Endothelial cell of umbilical vein (primary cell): ENCODE measurements at regions not wholly inside any gene's neighbourhood (a gene's known extent, or its start where the extent isn't known, plus 50 kb on each side); places are given as distances from the start of the nearest gene placed in this dataset.

Experiments
- BruUV-seq: library from RNA; stranded (reverse); fragments of 400-500 nt; replicated peaks from 2 replicates; lab custom pipeline; 2021; lab: Mats Ljungman, UMichigan
- CTCF ChIA-PET: fragments of 300-600, 350-600 bp; sonication (Branson Sonifier 250); formaldehyde crosslinking; loops from one replicate; lab custom pipeline; 2021; ENCODE audit warnings: antibody characterized with exemption, inconsistent platforms; lab: Charles Lee
- POLR2A ChIA-PET: fragments of 300-600, 350-600 bp; sonication (Branson Sonifier 250); formaldehyde crosslinking; loops from one replicate; lab custom pipeline; 2021; ENCODE audit warnings: antibody characterized with exemption, inconsistent platforms; lab: Charles Lee
- DNase-seq: peaks from one replicate; pipeline ENCODE4 v3.0.0-alpha.2; 2011; ENCODE audit warnings: low read depth, low spot score
- FAIRE-seq: peaks from 2 replicates; lab custom pipeline; 2011; peaks lifted over from hg19 to GRCh38; lab: Jason Lieb, UNC
- H2AFZ ChIP-seq: 2 replicates; pipeline ENCODE4 v1.6.0; 2012; ENCODE audit warnings: low read depth, low read length, control low read depth, inconsistent platforms
- H3K27ac ChIP-seq: 2 replicates; pipeline ENCODE4 v1.5.1; 2011; ENCODE audit warnings: low read depth, mild to moderate bottlenecking, control low read depth, low read length, moderate library complexity; ENCODE audit not compliant: insufficient read depth
- H3K27me3 ChIP-seq, 2 experiments: 2 replicates each; pipeline versions ENCODE4 v1.6.0 to v1.6.1; 2011; ENCODE audit warnings: low read length in 2 of 2, mixed read lengths in 1 of 2; ENCODE audit not compliant: control insufficient read depth in 2 of 2, insufficient read depth in 2 of 2
- H3K36me3 ChIP-seq, 2 experiments: 2 replicates in 1 of 2; 3 replicates in 1 of 2; pipeline ENCODE4 v1.5.1; 2011; ENCODE audit warnings: low read length in 2 of 2, mild to moderate bottlenecking in 1 of 2, moderate library complexity in 1 of 2; ENCODE audit not compliant: control insufficient read depth in 2 of 2, insufficient read depth in 2 of 2; ENCODE audit errors: extremely low read depth in 1 of 2
- H3K4me1 ChIP-seq: 3 replicates; pipeline ENCODE4 v1.5.1; 2011; ENCODE audit warnings: mild to moderate bottlenecking, low read length; ENCODE audit not compliant: control insufficient read depth, insufficient read depth; ENCODE audit errors: extremely low read depth
- H3K4me2 ChIP-seq: 2 replicates; pipeline ENCODE4 v1.6.1; 2011; ENCODE audit warnings: low read length, control low read depth, mixed read lengths; ENCODE audit not compliant: insufficient read depth
- H3K4me3 ChIP-seq, 3 experiments: fragments of 200-600 bp in 1 of 3; sonication (generic), shearing (Covaris generic) in 1 of 3; replicated peaks in 1 of 3; 2 replicates each; pipeline ENCODE4 v1.5.1; 2011 to 2016; ENCODE audit warnings: control low read depth in 3 of 3, low read length in 3 of 3, mild to moderate bottlenecking in 2 of 3, inconsistent platforms in 1 of 3, low read depth in 1 of 3, moderate library complexity in 1 of 3; ENCODE audit not compliant: insufficient read depth in 1 of 3
- H3K79me2 ChIP-seq: 2 replicates; pipeline ENCODE4 v1.6.0; 2012; ENCODE audit warnings: low read length, inconsistent platforms; ENCODE audit not compliant: control insufficient read depth, insufficient read depth
- H3K9ac ChIP-seq: replicated peaks from 2 replicates; pipeline ENCODE3; 2011; ENCODE audit warnings: low read length, control low read depth; ENCODE audit not compliant: insufficient read depth; ENCODE audit errors: extremely low read depth
- H3K9me1 ChIP-seq: replicated peaks from 3 replicates; pipeline ENCODE4 v1.6.0; 2011; ENCODE audit warnings: mild to moderate bottlenecking, low read length; ENCODE audit not compliant: control insufficient read depth, insufficient read depth; ENCODE audit errors: extremely low read depth
- H3K9me3 ChIP-seq: replicated peaks from 2 replicates; pipeline ENCODE4 v1.5.1; 2012; ENCODE audit warnings: low read length, inconsistent platforms; ENCODE audit not compliant: control insufficient read depth, insufficient read depth
- H4K20me1 ChIP-seq: replicated peaks from 2 replicates; pipeline ENCODE3; 2011; ENCODE audit warnings: mild to moderate bottlenecking, low read length; ENCODE audit not compliant: control insufficient read depth, insufficient read depth; ENCODE audit errors: extremely low read depth
- EZH2 ChIP-seq: IDR thresholded peaks from 2 replicates; pipeline ENCODE4 v1.6.1; 2012; ENCODE audit warnings: borderline replicate concordance, low read depth, mild to moderate bottlenecking, moderate library complexity, low read length, inconsistent platforms; ENCODE audit not compliant: severe bottlenecking
- FOS ChIP-seq: IDR thresholded peaks from 2 replicates; pipeline ENCODE4 v1.6.1; 2011; ENCODE audit warnings: mild to moderate bottlenecking, low read length, moderate library complexity, borderline replicate concordance; ENCODE audit not compliant: insufficient read depth
- GATA2 ChIP-seq: IDR thresholded peaks from 2 replicates; pipeline ENCODE4 v1.7.0; 2011; ENCODE audit warnings: low read depth, mild to moderate bottlenecking, moderate library complexity, mixed read lengths, low read length; ENCODE audit not compliant: insufficient read length, insufficient read depth
- MAX ChIP-seq: IDR thresholded peaks from 2 replicates; pipeline ENCODE4 v1.6.1; 2011; ENCODE audit not compliant: insufficient read depth, insufficient read length
- POLR2A ChIP-seq: IDR thresholded peaks from 2 replicates; pipeline ENCODE4 v1.6.1; 2012; ENCODE audit warnings: low read depth, mild to moderate bottlenecking, control low read depth, low read length
- dilution Hi-C: fragments of 300-500 bp; cut with MboI; formaldehyde crosslinking; loops from one replicate; pipeline ENCODE4 v1.15.0; 2019; ENCODE audit warnings: low sequenced_read_pairs; ENCODE audit not compliant: extremely low pct_ligation_motif_present
- intact Hi-C: fragments of 100-400 bp; cut with micrococcal nuclease; formaldehyde crosslinking; loops from one replicate; pipeline ENCODE4 v1.10.0; 2022

DNA sequence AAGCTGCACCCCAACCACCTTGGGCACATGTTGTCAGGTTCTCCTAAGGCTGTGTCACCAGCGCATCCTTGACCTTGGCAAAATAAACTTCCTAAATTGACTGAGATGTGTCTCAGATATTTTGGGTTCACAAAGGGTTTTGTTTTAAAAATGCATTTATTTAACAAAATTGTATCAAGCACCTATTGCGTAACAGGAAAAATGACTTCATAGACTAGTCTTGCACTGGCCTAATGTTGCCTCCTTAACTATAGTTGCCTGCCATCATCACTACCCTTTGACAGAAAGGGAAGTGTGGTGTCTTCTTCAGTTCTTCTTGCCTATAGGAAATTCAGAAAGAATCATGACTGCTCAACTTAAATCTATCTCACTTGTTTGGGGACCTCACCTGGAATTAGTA is 374.2 kb downstream of the SH2D1A start:
- H3K9me1 ChIP-seq, result no peaks in the 10 kb centered on the region
- H3K4me1 ChIP-seq, result no peaks in the 10 kb centered on the region
- POLR2A ChIA-PET, result no interaction called here
- BruUV-seq, result no TSS peak
- no peaks in the 10 kb centered on the region for H3K36me3 ChIP-seq
- H2AFZ ChIP-seq, result no peak overlapping the region
- no peak overlapping the region for H3K27ac ChIP-seq
- H3K4me3 ChIP-seq, result no peak overlapping the region
- CTCF ChIA-PET, result no interaction called here
- no peak overlapping the region for H3K4me2 ChIP-seq
- TF ChIP-seq MAX, result no peak
- no peak for TF ChIP-seq EZH2
- TF ChIP-seq FOS, result no peak
- no peak for FAIRE-seq
- H4K20me1 ChIP-seq, result no peaks in the 10 kb centered on the region
- dilution Hi-C loops (no loop called here), intact Hi-C loops (no loop called here)
- no peak for DNase-seq
- no peaks in the 10 kb centered on the region for H3K79me2 ChIP-seq
- H3K27me3 ChIP-seq, result no peaks in the 10 kb centered on the region
- H3K9me3 ChIP-seq, result no peaks in the 10 kb centered on the region
- no peak overlapping the region for H3K9ac ChIP-seq

DNA sequence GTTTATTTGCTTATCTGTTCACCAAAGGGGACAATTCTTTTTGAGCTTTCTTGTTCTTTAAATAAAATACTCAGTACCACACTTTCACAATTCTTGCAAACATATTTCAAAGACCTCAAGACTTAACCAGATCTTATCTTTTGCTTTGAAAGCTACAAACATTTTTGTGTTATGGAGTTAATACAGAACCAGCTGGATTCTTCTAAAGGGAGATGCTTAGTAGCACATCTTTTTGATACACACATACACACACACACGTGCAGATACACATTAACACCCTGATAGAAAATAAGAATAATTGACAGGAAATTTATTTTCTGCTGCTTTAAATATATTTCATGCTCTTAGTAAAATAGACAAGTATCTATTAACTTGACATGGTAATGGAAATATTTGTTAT is 379.1 kb downstream of the SH2D1A start:
- POLR2A ChIA-PET, result no interaction called here

More for the DNA sequence above, 379.1 kb downstream of the SH2D1A start:
- Histone ChIP-seq H3K9ac (no peak overlapping the region), H3K36me3 (no peaks in the 10 kb centered on the region), H3K4me3 (no peak overlapping the region), H3K27ac (no peak overlapping the region), H3K9me1 (no peaks in the 10 kb centered on the region), H3K79me2 (no peaks in the 10 kb centered on the region), H4K20me1 (no peaks in the 10 kb centered on the region), H3K9me3 (no peaks in the 10 kb centered on the region), H3K4me1 (no peaks in the 10 kb centered on the region), H3K4me2 (no peak overlapping the region), H2AFZ (no peak overlapping the region), H3K27me3 (no peaks in the 10 kb centered on the region)
- FAIRE-seq, result no peak
- dilution Hi-C loops (no loop called here), intact Hi-C loops (no loop called here)
- no TSS peak for BruUV-seq
- no peak for DNase-seq
- no peak for TF ChIP-seq POLR2A
- TF ChIP-seq GATA2, result no peak
- CTCF ChIA-PET, result no interaction called here
